GM19238 (cell line): ENCODE measurements at regions not wholly inside any gene's neighbourhood (a gene's known extent, or its start where the extent isn't known, plus 50 kb on each side); places are given as distances from the start of the nearest gene placed in this dataset.

Experiments
- DNase-seq: peaks from one replicate; pipeline ENCODE4 v3.0.0; 2011; ENCODE audit warnings: low spot score; ENCODE audit not compliant: insufficient read length

DNA sequence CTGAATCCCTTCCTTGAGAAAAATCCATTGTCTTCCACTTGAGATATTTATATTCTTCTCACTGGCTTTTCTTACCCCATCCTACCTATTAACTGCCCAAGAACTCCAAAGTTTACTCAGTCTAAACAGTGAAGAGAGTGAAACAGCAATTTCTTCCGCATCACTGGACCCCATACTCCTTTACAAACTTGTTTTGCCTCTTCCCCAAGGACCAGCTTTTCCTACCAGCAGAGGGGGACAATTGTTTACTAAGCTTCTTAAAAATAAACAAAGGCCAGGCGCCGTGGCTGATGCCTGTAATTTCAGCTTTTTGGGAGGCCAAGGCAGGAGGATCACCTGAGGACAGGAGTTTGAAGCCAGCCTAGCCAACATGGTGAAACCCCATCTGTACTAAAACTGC, 52.0 kb downstream of the LRATD1 start:
- no peak for DNase-seq

- no peak for DNase-seq
Observed at GRCh38 chr2:14690926-14691325, 58.4 kb downstream of the LRATD1 start.

DNA sequence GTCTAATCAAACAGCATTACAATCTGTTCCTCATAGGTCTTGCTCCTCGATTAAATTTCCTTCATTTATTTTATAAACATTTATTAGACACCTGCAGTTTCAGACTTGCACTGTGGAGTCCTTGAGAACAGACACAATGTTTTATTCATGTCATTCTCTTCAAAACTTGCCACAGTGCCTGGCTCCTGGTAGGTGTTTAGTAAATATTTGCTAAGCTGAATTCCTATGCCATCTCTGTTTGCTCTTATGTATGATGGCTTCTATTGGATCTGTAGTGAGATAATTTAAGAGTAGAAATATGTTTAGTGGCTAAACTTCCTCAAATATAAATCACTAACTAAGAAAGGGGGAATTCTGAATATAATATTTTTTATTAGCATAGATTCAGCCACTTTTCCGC, 61.4 kb downstream of the LRATD1 start:
- no peak for DNase-seq

GRCh38 chr2:14700753-14701152, 68.2 kb downstream of the LRATD1 start:
- DNase-seq = no peak

DNA sequence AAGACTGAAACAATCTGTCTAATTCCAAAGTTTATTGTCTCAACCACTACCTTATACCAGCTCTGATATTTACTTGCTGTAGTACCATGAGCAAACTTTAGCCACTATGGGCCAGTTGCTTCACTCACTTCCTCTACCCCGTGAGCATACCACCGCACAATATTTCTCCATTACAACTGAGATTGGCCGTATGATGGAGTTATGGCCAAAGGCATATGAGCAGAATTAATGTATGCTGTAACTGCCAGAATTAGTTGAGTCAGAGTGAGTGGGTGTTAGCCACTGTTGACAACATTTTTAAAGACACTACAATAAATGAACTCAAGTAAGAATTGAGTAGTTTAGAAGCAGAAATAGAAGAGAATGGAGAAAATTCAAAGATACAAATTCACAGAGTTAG, 69.7 kb downstream of the LRATD1 start:
- no peak for DNase-seq

- DNase-seq = no peak
Observed at GRCh38 chr2:14706201-14706600, 73.7 kb downstream of the LRATD1 start.

- no peak for DNase-seq
Observed at GRCh38 chr2:14712111-14712510, 79.6 kb downstream of the LRATD1 start.

DNA sequence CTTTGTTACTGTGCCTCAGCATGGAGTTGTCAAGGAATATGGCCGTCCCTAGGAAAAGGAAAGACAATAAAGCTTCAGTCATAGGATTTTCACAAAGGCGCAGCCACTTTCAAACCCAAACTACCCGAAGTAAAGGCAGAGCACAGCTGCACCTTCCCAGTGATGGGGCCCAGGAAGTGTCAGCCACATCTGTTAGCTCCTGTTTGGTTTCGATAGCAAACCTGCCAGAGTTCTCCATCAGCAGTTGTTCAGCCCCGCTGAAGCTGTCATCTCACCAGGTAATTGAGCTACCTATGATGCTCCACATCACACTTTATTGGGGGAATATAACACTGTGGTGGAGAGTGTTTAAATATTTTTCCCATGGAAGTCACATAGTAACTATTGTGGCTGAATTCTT, 80.7 kb downstream of the LRATD1 start:
- no peak for DNase-seq

GRCh38 chr2:14715600-14715999, 83.1 kb downstream of the LRATD1 start:
- DNase-seq = no peak

- DNase-seq = no peak
Observed at GRCh38 chr2:14716319-14716718, 83.8 kb downstream of the LRATD1 start.

GRCh38 chr2:14717131-14717530, 84.6 kb downstream of the LRATD1 start:
- DNase-seq = no peak

DNA sequence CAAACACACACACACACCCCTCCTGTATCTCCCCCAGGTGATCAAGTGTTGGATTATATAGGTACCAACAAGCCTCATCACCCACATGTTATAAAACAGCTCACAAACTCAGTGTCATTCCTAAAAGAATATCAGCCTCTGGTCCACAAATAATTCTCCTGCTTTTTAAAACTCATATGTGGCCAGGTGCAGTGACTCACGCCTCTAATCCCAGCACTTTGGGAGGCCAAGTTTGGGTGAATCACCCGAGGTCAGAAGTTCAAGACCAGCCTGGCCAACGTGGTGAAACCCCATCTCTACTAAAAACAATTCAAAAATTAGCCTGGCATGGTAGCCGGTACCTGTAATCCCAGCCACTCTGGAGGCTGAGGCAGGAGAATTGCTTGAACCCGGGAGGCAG, 87.8 kb downstream of the LRATD1 start:
- no peak for DNase-seq

DNA sequence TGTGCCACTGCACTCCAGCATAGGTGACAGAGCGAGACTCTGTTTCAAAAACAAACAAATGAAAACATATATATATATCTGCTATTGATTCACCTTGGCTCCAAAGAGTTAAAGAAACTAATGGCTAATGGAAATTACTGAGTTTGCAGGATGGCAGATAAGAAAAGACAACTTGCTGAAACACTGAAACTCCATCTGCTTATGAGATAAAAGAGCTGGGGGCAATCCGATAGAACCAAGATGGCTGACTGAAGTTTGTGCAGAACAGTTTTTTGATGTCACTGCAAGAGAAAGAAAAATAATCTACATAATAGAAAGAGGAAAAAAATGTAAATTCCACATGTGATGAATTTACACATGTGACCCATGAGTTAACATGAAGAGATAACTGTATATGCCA, 88.2 kb downstream of the LRATD1 start:
- no peak for DNase-seq

- no peak for DNase-seq
Observed at GRCh38 chr2:14722904-14723570, 90.5 kb downstream of the LRATD1 start.

- DNase-seq = no peak
Observed at GRCh38 chr2:14723684-14724083, 91.2 kb downstream of the LRATD1 start.

- DNase-seq = no peak
Observed at GRCh38 chr2:14735696-14736095, 103.2 kb downstream of the LRATD1 start.

DNA sequence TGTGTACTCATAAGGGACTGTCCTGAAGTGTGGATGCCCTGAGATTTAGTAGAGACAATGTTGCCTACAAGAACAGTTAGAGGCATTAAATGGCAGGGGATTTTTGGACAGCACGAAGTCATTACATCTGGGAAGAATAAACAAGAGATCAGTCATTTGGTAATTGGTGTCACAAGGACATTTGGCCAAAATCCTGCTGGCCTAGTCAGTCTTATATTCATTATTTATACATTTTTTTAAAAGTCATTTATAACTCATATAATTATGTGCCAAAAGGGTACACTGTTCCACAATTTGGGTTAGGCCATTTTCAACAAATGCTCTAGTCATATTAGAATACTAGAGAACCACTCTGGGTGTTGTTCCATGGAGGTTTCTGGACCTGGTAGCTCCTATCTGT, 104.7 kb downstream of the LRATD1 start:
- no peak for DNase-seq

- no peak for DNase-seq
Observed at GRCh38 chr2:14743861-14744260, 111.3 kb downstream of the LRATD1 start.

DNA sequence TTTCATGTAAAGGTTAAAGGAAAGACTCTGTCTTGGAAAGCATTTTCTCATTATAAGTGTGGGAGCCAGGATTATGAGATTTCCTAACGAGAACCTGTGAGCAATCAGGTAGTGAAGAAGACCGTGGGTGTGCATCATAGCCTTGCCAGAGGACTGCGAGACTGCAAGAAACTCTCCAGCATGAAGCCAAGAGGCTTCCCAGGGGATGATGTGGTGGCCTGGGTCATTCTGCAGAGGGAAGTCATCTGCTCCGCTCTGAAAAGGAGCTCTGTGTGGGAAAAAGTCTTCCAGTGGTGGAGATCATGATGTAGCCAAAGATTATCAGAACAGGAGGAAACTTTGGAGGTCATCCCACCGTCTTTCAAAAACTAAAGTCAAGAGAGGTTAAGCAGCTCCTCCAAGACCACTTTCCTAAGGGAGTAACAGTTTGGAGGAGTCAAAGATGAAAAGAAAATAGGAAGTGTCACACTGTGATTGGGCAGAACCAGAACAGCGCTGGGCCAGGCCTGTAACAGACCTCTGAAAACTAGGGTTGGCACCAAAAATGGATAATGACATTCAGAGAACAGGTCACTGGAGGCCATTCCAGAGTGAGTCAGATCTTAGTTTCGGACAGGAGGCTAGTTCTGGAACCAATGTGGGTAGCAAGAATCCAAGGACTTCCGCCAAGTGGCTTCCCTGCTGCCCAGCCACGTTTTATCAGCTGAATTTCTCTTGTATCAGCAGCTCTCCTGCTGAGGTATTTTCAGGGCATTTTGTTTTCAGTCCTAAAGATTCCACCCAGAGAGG, 113.0 kb downstream of the LRATD1 start:
- no peak for DNase-seq

DNA sequence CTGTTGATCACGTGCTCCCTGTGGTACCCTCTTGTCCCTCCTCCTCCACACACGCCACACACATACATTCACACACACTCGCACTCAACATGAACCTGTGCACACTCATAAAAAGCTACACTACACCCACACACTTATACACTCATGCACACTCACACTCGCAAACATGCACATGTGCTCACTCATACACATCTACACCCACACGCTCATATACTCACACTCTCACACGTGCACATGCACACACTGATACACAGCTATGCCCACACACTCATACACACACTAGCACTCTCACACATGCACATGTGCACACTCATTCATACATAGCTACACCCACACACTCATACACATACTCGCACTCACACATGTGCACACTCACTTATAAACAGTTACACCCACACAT, 113.6 kb downstream of the LRATD1 start:
- DNase-seq = no peak

- no peak for DNase-seq
Observed at GRCh38 chr2:14747447-14747846, 114.9 kb downstream of the LRATD1 start.

DNA sequence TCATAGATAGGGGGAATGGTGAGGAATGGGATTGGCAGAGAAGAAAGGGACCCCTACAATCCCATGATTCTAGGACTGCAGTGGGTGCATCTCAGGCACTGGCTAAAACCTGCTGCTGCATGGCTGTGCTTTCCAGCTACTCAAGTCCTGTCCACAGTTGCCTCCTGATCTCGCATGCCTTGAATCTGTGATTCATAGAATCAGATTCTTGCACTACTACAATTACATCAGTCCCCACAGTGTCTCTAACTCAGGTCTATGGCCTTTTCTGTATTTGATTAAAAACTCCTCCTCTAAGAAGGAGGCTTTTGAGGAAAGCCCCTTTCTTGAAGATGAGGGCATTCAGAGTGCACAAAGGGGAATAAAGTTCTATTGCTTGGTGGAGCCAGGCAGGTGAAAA, 117.4 kb downstream of the LRATD1 start:
- DNase-seq = no peak

DNA sequence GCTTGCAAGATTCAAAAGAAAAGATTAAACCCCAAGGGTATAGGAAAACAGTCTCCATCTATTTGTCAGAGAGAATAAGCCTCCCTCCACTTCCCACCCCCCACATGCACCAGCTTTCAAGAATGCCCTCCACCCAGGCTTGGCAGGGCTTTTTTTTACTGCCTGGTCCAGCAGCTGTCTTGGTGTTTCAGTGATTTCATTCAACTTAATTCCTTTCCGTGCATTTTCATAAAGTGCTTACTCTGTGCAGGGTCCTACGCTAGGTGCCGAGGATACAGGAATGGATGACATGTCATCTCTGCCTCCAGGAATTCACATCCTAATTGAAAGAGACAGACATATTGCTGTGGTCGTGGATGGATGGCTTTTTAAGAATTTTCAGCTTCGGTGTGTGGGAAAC, 117.9 kb downstream of the LRATD1 start:
- no peak for DNase-seq
